ENCODE measurements at regions not wholly inside any gene's neighbourhood (a gene's known extent, or its start where the extent isn't known, plus 50 kb on each side); places are given as distances from the start of the nearest gene placed in this dataset.
A peak's percentile ranks its signal among the peaks of the same experiment; 100 is the strongest.
"Not testable (repeated sequence)": the region's sequence is repeated elsewhere in the genome, so short reads cannot be mapped to it uniquely, and the experiment has no call there.

DNA sequence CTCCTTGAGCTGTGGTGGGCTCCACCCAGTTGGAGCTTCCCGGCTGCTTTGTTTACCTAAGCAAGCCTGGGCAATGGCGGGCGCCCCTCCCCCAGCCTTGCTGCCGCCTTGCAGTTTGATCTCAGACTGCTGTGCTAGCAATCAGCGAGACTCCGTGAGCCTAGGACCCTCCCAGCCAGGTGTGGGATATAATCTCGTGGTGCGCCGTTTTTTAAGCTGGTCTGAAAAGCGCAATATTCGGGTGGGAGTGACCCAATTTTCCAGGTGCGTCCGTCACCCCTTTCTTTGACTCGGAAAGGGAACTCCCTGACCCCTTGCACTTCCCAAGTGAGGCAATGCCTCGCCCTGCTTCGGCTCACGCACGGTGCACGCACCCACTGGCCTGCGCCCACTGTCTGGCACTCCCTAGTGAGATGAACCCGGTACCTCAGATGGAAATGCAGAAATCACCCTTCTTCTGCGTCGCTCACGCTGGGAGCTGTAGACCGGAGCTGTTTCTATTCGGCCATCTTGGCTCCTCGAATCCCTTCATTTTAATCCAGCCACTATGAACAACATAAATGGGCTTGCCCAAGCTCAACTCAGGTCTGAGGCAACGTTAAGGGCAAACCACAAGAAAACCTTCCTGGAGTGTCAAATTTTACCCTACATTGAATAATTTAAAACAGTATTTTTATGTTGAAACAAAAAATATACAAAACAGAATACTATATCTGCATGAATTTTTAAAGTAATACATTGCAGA lies 112.4 kb upstream of the CCDC150 start:
- not testable (repeated sequence) for DNase-seq

DNA sequence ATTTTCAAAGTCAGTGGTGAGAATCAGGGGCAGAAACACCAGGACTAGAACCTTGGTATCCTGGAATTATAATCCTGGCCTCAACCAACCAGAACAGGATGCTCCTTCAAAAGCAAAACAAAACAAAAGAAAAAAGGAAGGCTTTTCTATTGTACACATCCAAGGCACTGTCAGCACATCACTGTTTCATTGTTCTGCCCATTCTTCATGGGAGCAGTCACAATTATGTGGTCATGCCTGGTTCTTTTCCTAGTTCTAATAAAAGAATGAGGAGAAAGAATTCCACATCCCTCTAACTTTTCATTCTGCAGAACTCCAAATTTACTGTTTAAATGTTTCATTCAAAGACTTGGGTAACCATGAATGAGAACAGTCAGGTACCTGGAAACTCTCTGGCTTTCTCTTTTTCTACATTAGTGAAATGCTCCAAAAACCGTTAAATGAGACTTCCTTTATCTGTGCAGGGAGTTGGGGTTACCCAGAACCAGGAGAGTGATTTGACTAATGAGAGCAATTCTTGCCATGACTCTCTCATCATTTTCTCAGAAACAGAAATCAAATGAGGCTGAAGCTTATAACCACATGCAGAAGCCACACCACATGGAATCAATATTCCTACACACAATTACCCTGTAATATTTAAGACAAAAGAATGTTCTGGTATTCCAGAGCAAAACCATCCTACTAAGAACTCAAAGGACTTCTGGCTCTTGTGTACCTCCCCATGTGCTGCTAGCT lies 110.9 kb upstream of the CCDC150 start:
- peak in 1 of 51 donors; percentile 30 for DNase-seq

DNA sequence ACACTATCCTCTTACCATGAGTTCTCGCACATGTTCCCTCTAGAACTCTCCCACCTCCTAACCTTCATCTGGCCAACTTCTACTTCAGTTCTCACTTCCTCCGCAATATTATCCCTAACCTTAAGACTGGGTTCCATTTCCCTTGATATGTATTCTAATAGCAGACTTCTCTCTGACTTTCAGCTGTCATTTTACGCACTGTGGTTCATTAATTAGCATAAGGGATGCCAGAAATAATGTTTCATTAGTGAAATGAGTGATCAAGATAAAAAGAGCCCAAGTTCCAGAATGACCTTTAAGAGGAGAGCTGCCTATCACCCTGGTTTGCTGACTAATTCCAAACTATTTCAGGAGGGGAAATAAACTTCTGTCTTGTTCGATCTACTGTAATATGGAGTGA lies 108.6 kb upstream of the CCDC150 start:
- DNase-seq = no peak

DNA sequence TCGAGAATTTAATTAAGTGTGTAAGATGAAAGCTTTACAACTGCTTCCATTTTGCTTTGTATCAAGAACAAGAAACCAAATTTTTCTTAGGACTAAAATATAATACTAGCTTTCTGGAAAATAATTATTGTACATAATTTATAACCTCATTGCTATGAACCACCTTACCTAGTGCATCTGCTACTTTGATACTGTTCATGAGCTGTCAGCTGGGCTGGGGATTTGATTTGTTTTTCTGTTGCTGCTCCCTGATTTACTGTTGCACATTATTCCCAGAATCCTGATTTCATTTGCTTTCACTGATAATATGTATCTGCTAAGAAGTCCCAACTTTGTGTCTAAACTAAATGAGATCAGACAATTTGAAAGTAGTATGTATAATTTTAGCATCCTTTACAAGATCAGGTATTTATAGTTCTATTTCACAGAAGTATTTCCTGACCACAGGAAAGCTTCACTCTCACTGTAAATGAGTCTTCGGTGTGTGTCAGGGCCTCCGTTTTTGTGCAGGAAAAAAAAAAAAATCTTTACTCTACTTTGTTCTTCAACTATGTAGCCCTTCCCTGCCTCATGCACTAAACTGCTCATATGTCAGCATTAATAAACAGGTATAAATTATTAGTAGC lies 105.6 kb upstream of the CCDC150 start:
- no peak for DNase-seq

DNA sequence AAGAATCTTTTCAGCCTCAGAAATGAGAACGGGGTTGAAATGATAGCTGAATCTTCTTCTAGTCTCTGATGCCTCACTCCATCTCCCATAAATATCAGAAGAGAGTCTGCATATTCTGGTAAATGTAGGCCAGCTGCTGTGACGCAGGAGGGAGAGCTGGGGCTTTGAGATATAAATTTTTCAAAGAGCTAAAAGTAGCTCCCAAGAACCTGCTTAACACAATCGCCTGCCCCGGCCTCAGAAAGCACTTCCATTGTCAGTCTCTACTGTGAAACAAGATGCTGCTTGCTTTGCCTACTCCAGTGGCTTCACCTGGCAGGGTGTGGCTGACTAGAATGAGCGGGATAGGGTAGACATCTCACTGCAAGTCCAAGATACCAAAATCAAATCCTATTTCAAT lies 105.0 kb upstream of the CCDC150 start:
- DNase-seq = peak in 3 of 51 donors; percentile 8 to 19 (median 16)

DNA sequence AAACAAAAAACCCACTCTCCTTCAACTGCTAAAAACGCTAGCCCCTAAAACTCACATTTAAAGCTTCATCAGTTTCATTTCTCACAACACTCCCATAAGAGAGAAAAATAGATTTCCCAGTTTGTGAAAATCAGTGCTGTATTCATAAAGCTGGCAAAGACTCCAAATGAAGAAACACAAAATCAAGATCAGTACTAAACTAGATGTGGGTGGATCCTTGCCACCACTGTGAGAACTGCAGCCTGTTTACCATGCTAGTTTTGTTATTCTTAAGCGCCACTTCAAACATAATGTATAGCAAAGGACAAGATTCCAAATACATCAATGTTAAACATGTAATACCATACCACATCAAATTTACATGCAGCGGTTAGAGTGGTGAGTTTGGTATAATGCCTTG lies 104.5 kb upstream of the CCDC150 start:
- no peak for DNase-seq

DNA sequence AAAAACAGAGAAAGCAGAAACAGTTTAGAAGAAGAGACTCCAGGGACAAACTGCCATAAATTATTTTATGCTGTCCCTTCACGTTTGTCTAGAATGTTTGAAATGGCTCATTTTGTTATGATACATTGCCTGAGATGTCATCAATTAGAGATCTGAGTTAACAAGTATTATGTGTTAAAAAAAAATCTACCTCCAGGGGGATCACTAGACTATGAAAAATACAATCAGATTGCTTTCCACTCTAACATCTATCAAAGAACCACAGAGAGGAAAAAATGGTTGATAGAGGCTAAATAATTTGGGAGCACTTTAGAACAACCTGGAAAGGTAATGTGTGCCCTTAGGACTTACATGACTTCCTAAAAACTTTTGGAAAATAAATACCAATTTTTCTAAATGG lies 103.8 kb upstream of the CCDC150 start:
- DNase-seq = peak in 1 of 51 donors; percentile 19

DNA sequence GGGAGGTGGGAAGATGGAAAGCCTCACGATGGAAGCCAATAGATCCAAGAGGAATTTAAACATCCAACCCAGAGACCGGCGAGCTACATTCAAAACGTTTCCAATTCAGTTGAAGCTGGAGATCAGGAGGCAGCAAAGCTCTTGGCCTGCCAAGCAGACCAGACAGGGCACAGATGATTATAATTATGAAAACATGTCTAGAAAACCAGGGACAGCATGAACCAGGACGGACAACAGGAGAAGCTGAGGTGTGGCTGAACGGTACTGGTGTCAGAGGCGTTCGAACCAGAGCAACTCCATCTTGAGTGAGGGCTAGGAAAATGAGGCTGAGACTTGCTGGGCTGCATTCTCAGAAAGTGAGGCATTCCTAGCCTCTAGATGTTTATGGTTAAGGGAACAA lies 102.2 kb upstream of the CCDC150 start:
- no peak for DNase-seq

DNA sequence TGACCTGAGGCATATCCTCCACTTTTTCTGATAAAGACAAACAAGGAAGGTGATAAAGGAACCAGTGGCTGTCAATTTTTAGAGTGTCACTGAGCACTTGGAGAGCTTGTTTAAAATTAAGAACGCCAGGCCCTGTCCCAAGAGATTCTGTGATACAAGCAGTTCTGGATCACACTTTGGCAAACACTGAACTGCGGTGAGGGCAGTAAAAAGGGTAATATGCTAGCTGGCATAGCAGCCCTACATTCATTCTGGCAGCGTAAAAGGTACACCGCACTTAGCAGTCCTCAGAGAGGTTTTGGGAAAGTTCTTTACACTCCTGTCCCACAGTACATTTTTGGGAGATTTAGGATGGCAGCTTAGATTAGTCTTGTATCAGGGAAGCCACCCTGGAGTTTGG lies 101.3 kb upstream of the CCDC150 start:
- no peak for DNase-seq

DNA sequence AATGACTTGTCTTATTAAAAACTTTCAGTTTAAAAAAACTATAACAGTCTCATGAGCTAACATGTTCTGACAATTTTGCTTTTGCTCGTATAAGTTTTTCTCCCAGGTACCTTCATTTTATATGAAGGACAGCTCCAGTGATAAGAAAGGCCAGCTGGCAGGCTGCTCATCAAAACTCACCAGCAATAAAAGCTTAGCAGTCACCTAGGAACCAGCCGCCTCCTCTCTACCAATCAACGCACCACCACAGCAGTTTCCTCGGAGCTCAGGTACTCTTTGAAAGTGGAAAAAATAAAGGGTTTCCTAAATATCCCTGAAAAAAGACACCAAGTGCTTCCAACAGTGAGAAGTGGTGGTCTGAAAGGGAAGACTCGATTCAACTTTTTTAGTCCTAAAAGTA lies 100.9 kb upstream of the CCDC150 start:
- DNase-seq = no peak

DNA sequence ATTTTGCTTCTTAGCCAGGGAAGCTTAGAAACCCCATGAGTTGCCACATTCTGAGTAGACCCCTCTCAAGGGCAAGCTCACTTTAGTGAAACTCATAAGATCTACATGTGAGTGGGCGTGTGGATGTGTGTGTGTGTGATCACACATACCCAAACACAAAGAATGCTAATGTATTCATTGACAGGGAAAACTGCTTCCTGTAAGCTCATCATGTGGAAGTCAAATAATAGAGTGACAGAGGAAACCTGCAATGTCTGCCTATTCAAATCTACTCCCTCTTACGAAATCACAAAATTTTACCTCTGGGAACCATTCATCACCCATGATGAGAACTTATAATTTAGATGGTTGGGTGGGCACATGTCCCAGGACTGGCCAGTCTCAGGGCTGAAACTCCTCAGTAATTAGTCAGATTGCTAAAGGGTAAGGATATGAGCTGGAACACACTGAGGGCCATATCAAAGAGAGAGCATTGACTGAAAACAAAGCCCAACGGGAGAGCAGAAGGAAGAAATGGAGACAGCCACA lies 94.5 kb upstream of the CCDC150 start:
- no peak for DNase-seq

DNA sequence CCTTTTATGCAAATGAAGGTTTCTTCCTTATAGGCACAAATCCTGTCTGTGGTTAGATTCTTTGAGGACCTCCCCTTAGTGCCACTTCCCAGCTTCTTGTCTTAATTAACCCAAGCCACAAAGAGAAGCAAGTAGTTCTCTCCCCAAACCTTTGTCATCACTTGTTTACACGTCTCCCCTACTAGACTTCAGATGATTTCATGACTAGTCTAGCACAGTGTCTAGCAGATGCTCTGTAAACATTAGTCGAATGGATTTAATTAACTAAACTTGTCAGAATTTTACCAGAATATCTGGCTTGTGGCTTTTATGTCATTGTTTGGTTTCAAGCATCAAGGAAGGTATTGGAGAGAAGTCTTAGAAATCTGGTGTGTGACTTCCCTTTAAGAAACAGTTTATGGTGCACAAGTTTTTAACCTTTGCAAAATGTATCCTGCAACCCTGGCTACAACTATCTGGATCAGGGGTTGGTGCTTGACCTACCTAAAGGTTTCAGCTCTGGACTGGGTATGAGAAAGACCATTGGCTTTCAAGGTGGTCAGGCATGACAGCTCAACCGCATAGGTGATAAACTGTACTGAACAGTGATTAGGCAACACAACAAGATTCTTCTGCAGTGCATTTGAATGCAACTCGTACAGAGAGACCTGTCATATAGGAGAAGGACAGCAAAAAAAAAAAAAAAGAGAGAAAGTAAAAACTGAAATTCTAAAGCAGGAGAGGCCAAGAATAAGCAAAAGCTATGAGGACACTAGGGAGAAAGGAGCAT lies 93.2 kb upstream of the CCDC150 start:
- no peak for DNase-seq

DNA sequence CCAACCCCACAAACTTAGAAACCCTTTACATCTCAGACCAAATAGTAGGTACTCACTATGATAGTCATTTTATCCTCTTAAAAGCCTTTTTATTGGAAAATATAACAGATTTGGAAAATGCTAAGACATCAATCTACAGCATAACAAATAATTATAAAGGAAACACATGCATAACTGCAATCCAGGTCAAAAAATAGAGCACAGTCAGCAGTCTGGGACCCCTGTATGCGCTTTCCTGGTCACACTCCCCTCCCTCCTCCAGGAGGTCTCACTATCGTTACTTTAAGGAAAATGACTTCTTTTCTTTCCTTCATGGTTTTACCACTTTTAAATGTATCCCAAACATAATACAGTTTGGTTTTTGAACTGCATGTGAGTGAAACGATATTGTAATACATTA lies 90.5 kb upstream of the CCDC150 start:
- DNase-seq = no peak

DNA sequence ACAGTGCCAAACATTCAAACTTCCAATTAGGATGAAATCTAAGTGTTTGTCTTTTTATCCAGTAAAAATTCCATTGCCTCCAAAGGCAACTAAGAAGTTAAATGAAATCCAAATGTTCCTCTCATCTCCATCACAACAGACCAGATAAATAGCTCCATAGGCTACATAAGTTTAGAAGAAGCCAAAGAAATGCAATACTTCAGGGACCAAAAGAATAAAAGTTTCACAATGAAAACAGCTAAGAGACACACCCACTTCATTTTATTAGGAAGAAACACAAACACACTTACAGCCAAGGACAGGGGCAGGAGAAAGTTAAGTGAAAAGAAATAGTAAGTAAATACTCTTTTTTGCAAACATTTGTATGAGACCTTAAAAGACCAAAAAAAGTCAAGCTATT lies 88.5 kb upstream of the CCDC150 start:
- no peak for DNase-seq

DNA sequence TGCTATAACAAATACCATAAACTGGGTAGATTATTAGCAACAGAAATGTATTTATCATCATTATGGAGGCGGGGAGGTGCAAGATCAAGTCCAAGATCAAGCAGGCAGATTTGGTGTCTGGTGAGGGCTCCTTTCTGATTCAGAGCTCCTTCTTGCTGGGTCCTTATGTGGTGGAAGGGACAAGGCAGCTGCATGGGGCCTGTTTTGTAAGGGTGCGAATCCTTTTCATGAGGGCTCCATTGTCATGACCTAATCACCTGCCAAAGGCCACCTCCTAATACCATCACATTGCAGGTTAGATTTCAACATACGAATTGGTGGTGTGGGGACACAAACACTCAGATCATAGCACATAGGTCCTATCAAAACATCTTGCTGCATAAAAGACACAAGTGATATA lies 84.4 kb upstream of the CCDC150 start:
- DNase-seq = no peak

DNA sequence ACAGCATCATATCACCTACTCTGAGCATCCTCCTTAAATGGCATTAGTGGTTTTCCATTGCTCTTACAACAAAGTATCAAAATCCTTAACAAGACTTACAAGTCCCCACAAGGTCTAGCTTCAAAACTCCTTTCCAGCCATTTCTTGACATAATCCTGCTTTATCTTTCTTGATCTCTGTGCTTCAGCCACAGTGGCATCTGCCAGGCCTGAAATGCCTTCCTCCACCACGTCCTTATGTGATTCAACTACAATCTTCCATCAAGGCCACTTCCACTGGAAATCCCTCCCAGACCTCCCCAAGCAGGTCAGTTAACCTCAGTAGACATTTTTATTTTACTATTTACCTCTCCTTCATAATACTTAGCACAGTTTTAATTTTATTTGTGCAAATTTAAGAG lies 83.8 kb upstream of the CCDC150 start:
- no peak for DNase-seq

DNA sequence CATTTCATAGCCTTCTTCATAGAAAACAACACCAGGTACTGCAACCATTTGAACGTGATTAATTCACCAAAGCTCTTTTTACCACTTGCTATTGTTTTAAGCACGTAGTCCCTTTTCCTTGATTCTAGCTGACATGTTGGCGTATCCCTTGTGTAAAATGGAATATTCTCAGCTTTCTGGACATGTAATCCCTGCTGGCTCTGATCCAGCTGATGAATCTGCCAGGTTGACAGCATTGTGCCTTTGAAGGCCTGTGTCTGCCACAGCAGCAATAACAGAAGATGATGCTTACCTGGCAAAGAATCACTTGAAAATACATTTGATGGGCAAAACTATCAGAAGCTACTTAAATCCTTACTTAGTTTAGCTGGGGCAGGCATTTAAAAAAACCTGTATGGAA lies 81.0 kb upstream of the CCDC150 start:
- DNase-seq = no peak

DNA sequence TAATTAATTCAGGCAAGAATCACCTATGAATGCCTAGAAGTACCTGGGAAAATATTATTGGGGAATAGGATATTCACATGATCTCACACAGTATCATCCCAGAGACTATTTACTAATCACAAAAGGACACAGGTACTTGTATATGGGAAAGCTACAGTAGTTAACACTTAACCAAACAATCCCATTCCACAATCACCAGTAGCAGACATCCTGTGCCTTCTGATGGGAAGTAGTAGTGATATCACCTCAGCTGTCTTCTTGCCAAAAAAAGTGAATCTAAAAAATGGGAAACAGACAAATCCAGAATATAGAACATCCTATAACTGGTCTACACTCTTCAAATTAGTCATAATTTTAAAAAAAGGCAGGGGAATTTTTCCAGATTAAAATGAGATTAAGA lies 75.6 kb upstream of the CCDC150 start:
- no peak for DNase-seq

DNA sequence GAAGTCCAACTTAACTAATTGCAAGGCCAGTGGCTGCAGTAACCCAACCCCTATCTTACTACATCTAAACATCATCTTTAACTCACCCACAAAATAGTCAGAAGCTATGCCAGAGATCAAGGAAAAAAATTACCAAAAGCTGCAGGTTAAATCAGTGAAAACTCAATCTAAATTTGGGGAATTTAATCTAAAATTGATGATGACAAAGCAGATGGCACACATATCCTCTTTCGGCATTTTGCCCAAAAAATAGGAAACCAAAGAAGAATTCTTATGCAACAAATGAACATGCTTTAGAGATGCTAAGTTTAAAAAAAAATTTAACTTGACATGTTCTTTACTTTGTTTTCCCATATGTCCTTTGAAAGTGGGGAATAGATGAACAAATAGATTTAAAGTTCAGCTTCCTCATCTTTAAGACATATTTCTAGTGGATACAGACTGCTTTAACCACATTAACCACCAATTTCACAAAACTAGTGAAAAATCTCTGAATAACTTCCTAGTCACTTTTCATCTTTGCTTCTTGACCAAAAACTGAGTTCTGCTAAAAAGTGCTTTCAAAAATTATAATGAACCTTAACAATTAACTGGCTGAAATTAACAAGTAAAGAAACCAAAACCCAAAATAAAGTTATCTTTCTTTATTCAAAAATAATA lies 74.3 kb upstream of the CCDC150 start:
- DNase-seq = no peak

DNA sequence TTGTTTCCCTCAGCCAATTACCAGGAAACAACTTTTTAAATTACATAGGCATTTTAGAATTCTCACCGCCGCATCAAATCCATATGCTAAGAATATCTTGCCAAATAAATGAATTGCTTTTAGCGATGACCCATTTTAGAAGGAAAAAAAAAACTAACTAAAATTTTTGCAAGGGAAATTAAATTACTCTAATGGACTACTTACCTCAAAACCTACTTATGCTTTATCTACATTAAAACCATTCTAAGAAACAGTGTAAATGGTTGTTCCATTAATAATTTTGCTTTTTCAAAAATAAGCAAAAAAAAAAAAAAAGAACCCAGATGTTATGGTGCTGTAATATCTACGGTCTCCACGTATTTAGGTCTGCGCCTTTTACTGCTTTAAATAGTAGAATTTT lies 73.5 kb upstream of the CCDC150 start:
- DNase-seq = no peak

DNA sequence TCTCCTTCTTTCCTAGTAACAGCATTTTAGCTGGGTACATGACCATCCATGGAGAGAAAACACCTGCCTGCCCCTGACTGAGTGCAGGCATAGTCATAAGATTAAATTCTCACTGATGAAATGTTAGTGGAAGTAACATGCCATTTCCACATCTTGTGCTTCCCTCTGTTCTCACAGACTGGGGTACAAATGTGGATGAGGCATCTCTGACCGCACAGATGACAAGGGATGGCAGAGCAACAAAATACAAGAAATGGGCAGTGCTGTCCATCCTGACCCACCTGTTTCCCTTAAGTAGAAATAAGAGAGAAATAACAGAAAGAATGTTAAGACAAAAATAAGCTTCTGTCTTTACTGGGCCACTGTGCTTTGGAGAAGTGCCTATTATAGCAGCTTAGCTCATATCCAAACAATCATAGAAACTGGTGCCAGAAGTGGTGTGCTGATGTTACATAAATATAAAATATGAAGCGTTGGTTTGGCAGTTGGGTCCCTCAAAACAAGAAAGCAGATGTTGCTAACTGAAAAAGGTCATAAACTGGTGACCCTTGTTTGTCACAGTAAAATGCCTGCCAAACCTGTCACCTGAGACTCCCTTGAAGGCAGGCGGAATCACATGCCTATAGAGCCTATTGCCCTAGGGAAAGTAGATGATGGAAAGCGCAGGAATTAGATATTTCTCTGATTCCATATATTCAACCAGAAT lies 72.4 kb upstream of the CCDC150 start:
- no peak for DNase-seq

Data from hypothalamus (tissue), 51 donors.